Stimulated activated CD4-positive, alpha-beta T cell treated with anti-CD3 and anti-CD28 coated beads, Interleukin-1b, Interleukin-23, amount 100 ng/mL, for 1 hour (primary cell): ENCODE measurements at regions not wholly inside any gene's neighbourhood (a gene's known extent, or its start where the extent isn't known, plus 50 kb on each side); places are given as distances from the start of the nearest gene placed in this dataset.

ENCODE experiments used
- DNase-seq, 2 donors: peaks; one replicate each; pipeline ENCODE4 v3.0.0-alpha.2; 2020; ENCODE audit warnings: low read depth in 2 of 2

DNA sequence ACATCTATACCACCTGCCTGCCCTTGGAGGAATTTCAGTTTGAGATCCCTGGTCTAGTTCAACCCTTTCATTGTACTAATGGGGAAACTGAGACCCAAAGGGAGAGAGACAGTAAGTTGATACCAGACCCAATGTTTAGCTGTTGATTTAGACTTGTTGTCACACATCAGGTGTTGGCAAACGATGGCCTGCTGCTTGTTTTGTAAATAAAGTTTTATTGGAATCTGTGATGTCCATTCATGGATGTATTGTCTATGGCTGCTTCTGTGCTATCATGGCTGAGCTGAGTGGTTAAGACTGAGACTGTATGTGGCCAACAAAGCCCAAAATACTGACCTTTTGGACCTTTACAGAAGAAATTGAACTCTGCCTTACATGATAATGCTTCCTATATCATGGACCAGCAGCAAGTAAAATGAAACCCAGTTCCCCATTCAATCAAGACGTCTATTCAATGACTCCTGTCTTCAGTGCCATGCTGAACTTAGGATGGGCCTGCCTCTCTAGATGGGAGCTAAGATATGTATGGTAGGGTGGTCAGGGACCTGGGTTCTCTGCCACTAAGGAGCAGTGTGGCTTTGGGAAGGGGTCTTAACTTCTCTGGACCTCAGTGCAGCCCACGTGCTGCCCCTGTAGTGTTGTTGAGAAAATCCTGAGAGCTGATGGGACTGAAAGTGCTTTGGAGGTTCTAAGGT, 111.0 kb downstream of the IRX5 start:
- DNase-seq, result no peak

GRCh38 chr16:55042556-55043432, 112.1 kb downstream of the IRX5 start:
- DNase-seq, result no peak

GRCh38 chr16:55043499-55043898, 112.8 kb downstream of the IRX5 start:
- no peak for DNase-seq

- DNase-seq, result no peak
These were observed 113.7 kb downstream of the IRX5 start for GRCh38 chr16:55044201-55044975.

DNA sequence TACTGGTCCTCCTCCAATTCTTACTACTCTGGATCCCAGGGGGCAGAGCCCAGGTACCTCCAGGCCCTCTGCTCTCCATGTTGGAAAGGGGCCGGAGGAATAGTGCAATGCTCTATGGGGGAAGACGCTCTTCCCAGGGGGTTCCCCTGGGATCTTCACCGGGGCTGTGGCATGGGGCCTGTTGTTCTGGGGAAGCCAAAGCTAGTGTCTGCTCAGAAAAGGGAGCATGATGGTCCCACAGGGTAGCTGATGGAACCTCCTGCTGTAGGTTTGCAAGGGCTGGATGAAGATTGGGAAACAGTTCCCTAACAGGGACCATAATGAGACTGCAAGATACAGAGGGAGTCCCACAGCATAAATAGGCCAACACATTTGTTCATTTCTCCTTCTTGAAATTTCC, 114.7 kb downstream of the IRX5 start:
- DNase-seq, result no peak

GRCh38 chr16:55045756-55046460, 115.2 kb downstream of the IRX5 start:
- no peak for DNase-seq

DNA sequence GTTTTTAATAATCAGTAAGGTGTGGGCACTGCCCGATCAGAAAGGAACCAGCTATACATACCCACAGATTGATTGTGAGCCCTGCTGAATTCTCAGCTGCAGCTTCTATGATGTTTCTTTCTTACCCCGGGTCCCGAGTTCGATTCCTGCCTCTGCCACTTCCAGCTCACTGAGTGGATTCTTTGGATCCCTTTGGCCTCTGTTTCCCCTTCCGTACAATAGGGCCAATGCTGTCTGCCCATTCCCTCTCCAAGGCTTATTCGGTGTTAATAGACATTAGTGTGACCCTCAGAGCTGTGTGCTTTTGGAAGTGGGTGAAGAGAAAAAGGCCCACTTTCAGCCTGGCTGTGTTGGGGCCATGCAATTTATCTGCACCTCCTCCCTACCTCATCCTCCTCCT, 115.8 kb downstream of the IRX5 start:
- DNase-seq, result no peak

GRCh38 chr16:55046916-55047315, 116.3 kb downstream of the IRX5 start:
- no peak for DNase-seq

DNA sequence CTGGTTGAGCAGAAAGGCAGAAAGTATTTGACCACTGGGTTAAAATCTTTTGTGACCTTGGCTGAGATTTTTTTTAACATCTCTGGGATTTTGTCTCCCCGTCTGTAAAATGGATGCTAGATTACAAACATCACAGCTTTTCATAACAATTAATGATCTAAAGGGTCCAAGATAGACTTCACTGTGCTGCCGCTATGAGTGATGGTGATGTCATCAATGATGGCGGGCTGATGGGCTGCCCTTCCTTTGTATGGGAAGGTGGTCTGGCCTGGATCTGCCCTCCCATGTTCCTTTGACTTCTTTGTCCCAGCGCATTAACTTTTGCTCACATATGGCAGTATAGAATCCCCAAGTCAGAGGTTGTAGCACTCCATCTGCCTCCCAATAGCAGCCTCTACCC, 116.7 kb downstream of the IRX5 start:
- no peak for DNase-seq

- DNase-seq, result no peak
These were observed 117.3 kb downstream of the IRX5 start for GRCh38 chr16:55047903-55048497.

GRCh38 chr16:55048745-55049144, 118.1 kb downstream of the IRX5 start:
- DNase-seq, result no peak

- no peak for DNase-seq
These were observed 121.1 kb downstream of the IRX5 start for GRCh38 chr16:55051571-55052347.

- no peak for DNase-seq
These were observed 121.7 kb downstream of the IRX5 start for GRCh38 chr16:55052348-55052734.

- no peak for DNase-seq
These were observed 122.2 kb downstream of the IRX5 start for GRCh38 chr16:55052741-55053415.

- DNase-seq, result no peak
These were observed 124.6 kb downstream of the IRX5 start for GRCh38 chr16:55055262-55055661.

DNA sequence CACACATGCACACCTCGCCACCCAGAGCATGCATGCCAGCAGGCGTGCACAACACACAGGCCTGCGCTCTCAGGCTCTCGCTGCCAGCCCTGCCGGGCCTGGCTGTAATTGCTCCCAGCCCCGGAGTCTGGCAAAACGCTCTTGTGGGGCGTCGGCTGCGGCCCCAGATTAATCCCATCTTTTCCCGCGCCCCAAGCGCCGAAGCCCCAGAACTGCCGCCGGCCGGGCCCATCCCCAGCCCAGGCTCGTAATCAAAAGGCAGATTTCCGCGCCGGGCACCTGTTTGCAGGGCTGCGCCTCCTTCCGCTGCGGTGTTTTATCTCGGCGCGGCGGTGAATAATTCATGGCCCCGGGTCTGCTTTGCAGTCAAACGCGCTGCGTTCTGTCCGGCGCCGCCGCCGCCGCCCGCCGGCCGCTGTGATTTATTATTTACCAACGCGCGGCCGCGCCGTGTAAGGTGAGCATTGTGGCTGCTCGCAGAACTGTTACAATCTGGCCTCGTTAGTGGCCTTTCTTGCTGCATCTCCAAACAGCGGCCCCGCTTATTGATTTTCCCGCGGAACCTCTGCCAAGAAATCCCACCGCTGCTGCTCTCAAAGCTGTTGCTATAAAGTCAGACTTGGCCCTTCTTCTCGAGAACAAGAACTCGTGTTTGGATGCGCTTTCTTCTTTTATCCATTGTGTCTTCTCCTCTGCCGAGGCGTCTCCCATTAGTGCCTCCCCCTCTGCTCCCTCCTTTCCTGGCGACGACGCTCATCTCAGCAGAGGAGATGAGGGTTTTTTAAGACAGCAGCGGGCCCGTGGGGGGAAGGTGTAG, 126.1 kb downstream of the IRX5 start:
- no peak for DNase-seq

GRCh38 chr16:55057866-55058265, 127.2 kb downstream of the IRX5 start:
- no peak for DNase-seq

DNA sequence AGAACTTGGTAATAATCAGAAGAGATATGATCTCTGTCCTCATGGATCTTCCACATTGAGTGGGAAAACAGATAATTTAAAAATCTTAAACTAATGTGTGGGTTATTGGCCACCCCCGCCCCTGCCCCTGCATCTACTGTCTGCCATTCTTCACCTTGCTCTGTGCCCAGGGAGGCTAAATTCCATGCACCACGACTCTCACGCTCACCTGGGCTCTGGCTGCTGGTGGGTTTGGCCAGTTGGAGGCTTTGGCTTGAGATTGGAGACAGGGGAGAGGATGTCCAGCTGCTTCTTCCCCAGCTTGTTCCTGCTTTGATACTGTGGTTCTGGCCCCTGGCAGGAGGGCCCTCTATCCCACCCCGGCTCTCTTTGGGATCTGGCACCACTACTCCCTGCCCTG, 127.9 kb downstream of the IRX5 start:
- no peak for DNase-seq

- no peak for DNase-seq
These were observed 128.5 kb downstream of the IRX5 start for GRCh38 chr16:55059146-55059545.
